CD4-positive, alpha-beta T cell treated with Interleukin-4 for 4 hours (primary cell): ENCODE measurements at regions not wholly inside any gene's neighbourhood (a gene's known extent, or its start where the extent isn't known, plus 50 kb on each side); places are given as distances from the start of the nearest gene placed in this dataset.

ENCODE experiments used
- DNase-seq: peaks from one replicate; pipeline ENCODE4 v3.0.0-alpha.2; 2020

DNA sequence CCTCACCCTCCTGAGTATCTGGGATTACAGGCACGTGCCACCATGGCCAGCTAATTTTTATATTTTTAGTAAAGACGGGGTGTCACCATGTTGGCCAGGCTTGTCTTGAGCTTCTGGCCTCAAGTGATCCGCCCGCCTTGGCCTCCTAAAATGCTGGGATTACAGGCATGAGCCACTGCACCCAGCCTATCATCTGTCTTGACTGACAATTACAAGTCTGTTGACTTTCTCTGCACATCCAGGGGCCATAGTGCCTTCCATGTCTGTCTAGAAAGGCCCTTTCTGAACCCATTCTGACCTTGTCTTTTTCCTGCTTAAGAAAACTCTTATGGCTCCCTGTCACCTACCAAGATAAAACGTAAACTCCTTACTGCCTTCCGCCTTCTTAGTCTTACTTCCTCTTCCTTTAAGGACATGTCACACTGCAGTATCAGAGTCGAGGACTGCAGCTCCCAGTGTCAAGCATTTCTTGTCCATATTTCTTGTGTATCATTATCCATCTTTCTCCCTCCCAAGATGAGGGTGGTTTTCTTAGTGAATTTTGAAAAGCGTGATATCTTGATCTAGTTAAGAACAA is 49.9 kb upstream of the SHB start:
- DNase-seq, result no peak
